Transverse colon (tissue), 4 donors: ENCODE measurements at regions not wholly inside any gene's neighbourhood (a gene's known extent, or its start where the extent isn't known, plus 50 kb on each side); places are given as distances from the start of the nearest gene placed in this dataset.

Experiments
- EP300 ChIP-seq: sonication (generic); formaldehyde crosslinking; IDR thresholded peaks from one replicate; pipeline ENCODE4 v1.6.1; 2017; ENCODE audit warnings: antibody characterized with exemption, low read depth
- POLR2A ChIP-seq: fragments of 450-650 bp; IDR thresholded peaks from one replicate; pipeline ENCODE4 v1.6.1; 2016; ENCODE audit warnings: antibody characterized with exemption, mild to moderate bottlenecking, moderate library complexity
- POLR2AphosphoS5 ChIP-seq, 3 donors: sonication (generic); formaldehyde crosslinking; IDR thresholded peaks; one replicate each; pipeline ENCODE4 v1.6.1; 2016; ENCODE audit warnings: antibody characterized with exemption in 3 of 3
- TF ChIP-seq, protein P1 (sequence below), 5 experiments: fragments of 200-600 bp in 3 of 5; fragments of 450-650 bp in 2 of 5; sonication (generic) in 3 of 5; IDR thresholded peaks; 1 replicate in 2 of 5; 2 replicates in 3 of 5; pipeline ENCODE4 v1.5.1; 2016 to 2017; ENCODE audit warnings: antibody characterized with exemption in 5 of 5, inconsistent platforms in 3 of 5, mild to moderate bottlenecking in 2 of 5, moderate library complexity in 1 of 5

DNA sequence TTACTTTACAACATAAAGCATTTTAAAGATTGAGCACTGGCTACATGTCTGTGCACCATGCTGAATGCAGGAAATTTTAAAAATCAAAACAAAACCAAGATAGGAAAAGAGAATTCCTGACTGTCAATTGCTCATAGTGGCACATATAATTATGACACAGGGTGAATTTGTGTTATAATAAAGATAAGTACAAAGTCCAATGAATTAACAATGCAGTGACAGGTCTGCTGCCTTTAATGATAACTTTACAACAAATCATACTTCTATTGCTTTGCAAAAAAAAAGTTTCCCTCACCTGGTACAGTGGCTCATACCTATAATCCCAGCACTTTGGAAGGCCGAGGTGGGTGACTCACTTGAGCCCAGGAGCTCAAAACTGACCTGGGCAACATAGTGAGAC, 93.8 kb upstream of the OSBPL8 start:
- TF ChIP-seq, protein P1, sequence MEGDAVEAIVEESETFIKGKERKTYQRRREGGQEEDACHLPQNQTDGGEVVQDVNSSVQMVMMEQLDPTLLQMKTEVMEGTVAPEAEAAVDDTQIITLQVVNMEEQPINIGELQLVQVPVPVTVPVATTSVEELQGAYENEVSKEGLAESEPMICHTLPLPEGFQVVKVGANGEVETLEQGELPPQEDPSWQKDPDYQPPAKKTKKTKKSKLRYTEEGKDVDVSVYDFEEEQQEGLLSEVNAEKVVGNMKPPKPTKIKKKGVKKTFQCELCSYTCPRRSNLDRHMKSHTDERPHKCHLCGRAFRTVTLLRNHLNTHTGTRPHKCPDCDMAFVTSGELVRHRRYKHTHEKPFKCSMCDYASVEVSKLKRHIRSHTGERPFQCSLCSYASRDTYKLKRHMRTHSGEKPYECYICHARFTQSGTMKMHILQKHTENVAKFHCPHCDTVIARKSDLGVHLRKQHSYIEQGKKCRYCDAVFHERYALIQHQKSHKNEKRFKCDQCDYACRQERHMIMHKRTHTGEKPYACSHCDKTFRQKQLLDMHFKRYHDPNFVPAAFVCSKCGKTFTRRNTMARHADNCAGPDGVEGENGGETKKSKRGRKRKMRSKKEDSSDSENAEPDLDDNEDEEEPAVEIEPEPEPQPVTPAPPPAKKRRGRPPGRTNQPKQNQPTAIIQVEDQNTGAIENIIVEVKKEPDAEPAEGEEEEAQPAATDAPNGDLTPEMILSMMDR (IDR thresholded peaks at IDR 0.05), result no peak
- TF ChIP-seq POLR2AphosphoS5 (IDR thresholded peaks at IDR 0.05), result no peak
- TF ChIP-seq POLR2A, result no peak
- no peak for TF ChIP-seq EP300
